Activated CD8-positive, alpha-beta T cell treated with anti-CD3 and anti-CD28 coated beads for 36 hours (primary cell): ENCODE measurements at regions not wholly inside any gene's neighbourhood (a gene's known extent, or its start where the extent isn't known, plus 50 kb on each side); places are given as distances from the start of the nearest gene placed in this dataset.

Experiments used
- ATAC-seq: fragments of 200-7000 bp; cut with Tn5 transposase; one replicate; pipeline ENCODE4 v1.10.0; 2021; ENCODE audit warnings: mild to moderate bottlenecking, moderate library complexity
- CTCF ChIA-PET: fragments of 350-600 bp; sonication (Branson Sonifier 250); formaldehyde crosslinking; loops from one replicate; lab custom pipeline; 2021; ENCODE audit warnings: antibody characterized with exemption; lab: Charles Lee
- POLR2A ChIA-PET: fragments of 350-600 bp; sonication (Branson Sonifier 250); formaldehyde crosslinking; loops from one replicate; lab custom pipeline; 2021; ENCODE audit warnings: antibody characterized with exemption; lab: Charles Lee
- DNase-seq: peaks from one replicate; pipeline ENCODE4 v3.0.0-alpha.2; 2020
- H3K27ac Mint-ChIP-seq: one replicate; pipeline ENCODE4 v1.8.0; 2021; ENCODE audit warnings: mild to moderate bottlenecking, mixed read lengths
- H3K27me3 Mint-ChIP-seq: one replicate; pipeline ENCODE4 v1.8.0; 2021; ENCODE audit warnings: mixed read lengths
- H3K36me3 Mint-ChIP-seq: one replicate; pipeline ENCODE4 v1.8.0; 2021; ENCODE audit warnings: low read depth, mixed read lengths
- H3K4me1 Mint-ChIP-seq: one replicate; pipeline ENCODE4 v1.8.0; 2021; ENCODE audit warnings: low read depth, mixed read lengths
- H3K4me3 Mint-ChIP-seq: one replicate; pipeline ENCODE4 v1.8.0; 2021; ENCODE audit warnings: mild to moderate bottlenecking, moderate library complexity, mixed read lengths
- H3K9me3 Mint-ChIP-seq: one replicate; pipeline ENCODE4 v1.8.0; 2021; ENCODE audit warnings: mixed read lengths
- CTCF ChIP-seq: fragments of 200-600 bp; IDR thresholded peaks from one replicate; pipeline ENCODE4 v1.8.0; 2022; ENCODE audit warnings: antibody characterized with exemption, mild to moderate bottlenecking
- intact Hi-C: fragments of 100-400 bp; cut with micrococcal nuclease; formaldehyde crosslinking; loops from one replicate; pipeline ENCODE4 v1.10.0; 2022

- DNase-seq (no peak), ATAC-seq (no peak)
- ChIA-PET POLR2A (interaction anchor here (0.6 kb wide), 1 partner anchor 371 kb away, joined by 5 read pairs; no protein-coding TSS in a partner anchor), CTCF (interaction anchor here (3.3 kb wide), 1 partner anchor 19 kb away, joined by 20 read pairs; no protein-coding TSS in a partner anchor)
- no peak overlapping the region for H3K27ac Mint-ChIP-seq
- H3K36me3 Mint-ChIP-seq = no peaks in the 10 kb centered on the region
- intact Hi-C loops = no loop called here
- no peaks in the 10 kb centered on the region for H3K4me1 Mint-ChIP-seq
- TF ChIP-seq CTCF = no peak
- no peaks in the 10 kb centered on the region for H3K9me3 Mint-ChIP-seq
- no peaks in the 10 kb centered on the region for H3K27me3 Mint-ChIP-seq
- H3K4me3 Mint-ChIP-seq = no peak overlapping the region
These were observed 431.9 kb downstream of the COG6 start for GRCh38 chr13:40087091-40088002.

- Mint-ChIP-seq H3K27me3 (no peaks in the 10 kb centered on the region), H3K4me1 (peaks cover 14% of the 10 kb centered on the region), H3K27ac (no peak overlapping the region), H3K9me3 (peaks cover 7% of the 10 kb centered on the region), H3K4me3 (no peak overlapping the region), H3K36me3 (peaks cover 4% of the 10 kb centered on the region)
- POLR2A ChIA-PET = no interaction called here
- CTCF ChIA-PET = interaction anchor here (1.1 to 2.6 kb wide), 3 partner anchors 8 to 152 kb away, joined by 3 to 12 read pairs (median 3); no protein-coding TSS in a partner anchor
- ATAC-seq (no peak), DNase-seq (no peak)
- TF ChIP-seq CTCF = no peak
- intact Hi-C loops = no loop called here
These were observed 438.6 kb downstream of the COG6 start for GRCh38 chr13:40094056-40094455.

GRCh38 chr13:40095695-40096356 lies 440.4 kb downstream of the COG6 start:
- ChIA-PET CTCF (interaction anchor here (1.1 to 1.5 kb wide), 3 partner anchors 12 to 573 kb away, joined by 3 to 8 read pairs (median 4); no protein-coding TSS in a partner anchor), POLR2A (no interaction called here)
- intact Hi-C loops = no loop called here
- Mint-ChIP-seq H3K27me3 (no peaks in the 10 kb centered on the region), H3K36me3 (peaks cover 8% of the 10 kb centered on the region), H3K9me3 (peaks cover 13% of the 10 kb centered on the region), H3K27ac (peak overlapping the region; percentile 55), H3K4me3 (no peak overlapping the region), H3K4me1 (peaks cover 14% of the 10 kb centered on the region)
- no peak for ATAC-seq
- DNase-seq = no peak
- TF ChIP-seq CTCF = no peak

- no peak for TF ChIP-seq CTCF
- DNase-seq (peak; percentile 69), ATAC-seq (peak; percentile 98)
- H3K4me1 Mint-ChIP-seq = peaks cover 18% of the 10 kb centered on the region
- intact Hi-C loops = no loop called here
- H3K9me3 Mint-ChIP-seq = peaks cover 17% of the 10 kb centered on the region
- H3K27me3 Mint-ChIP-seq = no peaks in the 10 kb centered on the region
- CTCF ChIA-PET = interaction anchor here (1.1 to 1.5 kb wide), 3 partner anchors 13 to 572 kb away, joined by 3 to 8 read pairs (median 4); no protein-coding TSS in a partner anchor
- peaks cover 12% of the 10 kb centered on the region for H3K36me3 Mint-ChIP-seq
- POLR2A ChIA-PET = no interaction called here
- H3K27ac Mint-ChIP-seq = peak overlapping the region; percentile 55
- no peak overlapping the region for H3K4me3 Mint-ChIP-seq
These were observed 441.0 kb downstream of the COG6 start for GRCh38 chr13:40096357-40096901.
